ENCODE measurements at regions not wholly inside any gene's neighbourhood (a gene's known extent, or its start where the extent isn't known, plus 50 kb on each side); places are given as distances from the start of the nearest gene placed in this dataset.

DNA sequence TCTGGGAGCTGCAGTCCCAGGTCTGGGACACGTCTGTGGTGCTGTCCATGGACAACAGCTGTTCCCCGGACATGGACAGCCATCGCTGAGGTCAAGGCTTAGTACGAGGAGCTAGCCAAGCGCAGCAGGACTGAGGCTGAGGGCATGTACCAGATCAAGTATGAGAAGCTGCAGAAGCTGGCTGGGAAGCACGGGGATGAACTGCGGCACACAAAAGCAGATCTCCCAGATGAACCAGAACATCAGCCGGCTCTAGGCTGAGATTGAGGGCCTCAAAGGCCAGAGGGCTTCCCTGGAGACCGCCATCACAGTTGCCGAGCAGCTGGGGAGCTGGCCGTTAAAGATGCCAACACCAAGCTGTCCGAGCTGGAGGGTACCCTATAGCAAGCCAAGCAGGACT is 375.3 kb downstream of the SEC23A start:
- no peaks in the 10 kb centered on the region for H3K4me1 ChIP-seq (ENCODE audit: insufficient read depth)
- WGBS (ENCODE audit: low lambda C conversion rate, missing lambda C conversion rate): 89% methylated on average over 12 of the region's 12 CpGs
- TF ChIP-seq EZH2 (IDR thresholded peaks at IDR 0.05; ENCODE audit: borderline replicate concordance) (no peak), EZH2phosphoT487 (IDR thresholded peaks at IDR 0.05; ENCODE audit: low read depth, severe bottlenecking, unreplicated experiment) (no peak)
- TF ChIP-seq, protein P1, sequence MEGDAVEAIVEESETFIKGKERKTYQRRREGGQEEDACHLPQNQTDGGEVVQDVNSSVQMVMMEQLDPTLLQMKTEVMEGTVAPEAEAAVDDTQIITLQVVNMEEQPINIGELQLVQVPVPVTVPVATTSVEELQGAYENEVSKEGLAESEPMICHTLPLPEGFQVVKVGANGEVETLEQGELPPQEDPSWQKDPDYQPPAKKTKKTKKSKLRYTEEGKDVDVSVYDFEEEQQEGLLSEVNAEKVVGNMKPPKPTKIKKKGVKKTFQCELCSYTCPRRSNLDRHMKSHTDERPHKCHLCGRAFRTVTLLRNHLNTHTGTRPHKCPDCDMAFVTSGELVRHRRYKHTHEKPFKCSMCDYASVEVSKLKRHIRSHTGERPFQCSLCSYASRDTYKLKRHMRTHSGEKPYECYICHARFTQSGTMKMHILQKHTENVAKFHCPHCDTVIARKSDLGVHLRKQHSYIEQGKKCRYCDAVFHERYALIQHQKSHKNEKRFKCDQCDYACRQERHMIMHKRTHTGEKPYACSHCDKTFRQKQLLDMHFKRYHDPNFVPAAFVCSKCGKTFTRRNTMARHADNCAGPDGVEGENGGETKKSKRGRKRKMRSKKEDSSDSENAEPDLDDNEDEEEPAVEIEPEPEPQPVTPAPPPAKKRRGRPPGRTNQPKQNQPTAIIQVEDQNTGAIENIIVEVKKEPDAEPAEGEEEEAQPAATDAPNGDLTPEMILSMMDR (IDR thresholded peaks at IDR 0.05; ENCODE audit: poor library complexity): no peak

DNA sequence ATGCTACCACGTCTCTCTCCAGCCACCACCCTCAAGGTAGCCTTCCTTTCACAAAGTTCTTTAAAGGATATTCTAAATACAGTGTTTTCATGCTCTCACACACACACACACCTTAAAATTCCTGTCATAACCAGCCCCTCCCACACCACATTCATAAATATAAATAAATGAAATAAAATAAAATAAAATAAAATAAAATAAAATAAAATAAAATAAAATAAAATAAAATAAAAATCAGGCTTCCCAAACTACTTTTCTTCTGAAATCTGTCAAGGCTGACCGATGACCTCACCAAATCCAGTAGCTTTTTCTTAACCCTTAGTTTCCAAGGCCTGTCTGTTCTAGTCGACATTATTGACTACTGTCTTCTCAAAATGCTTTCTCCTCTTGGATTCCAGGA is 378.4 kb downstream of the SEC23A start:
- no peak overlapping the region for H3K4me3 ChIP-seq
- no peaks in the 10 kb centered on the region for H3K4me1 ChIP-seq (ENCODE audit: insufficient read depth)
- TF ChIP-seq, protein P1 (IDR thresholded peaks at IDR 0.05; ENCODE audit: poor library complexity): no peak
- TF ChIP-seq EZH2phosphoT487 (IDR thresholded peaks at IDR 0.05; ENCODE audit: low read depth, severe bottlenecking, unreplicated experiment) (no peak), EZH2 (IDR thresholded peaks at IDR 0.05; ENCODE audit: borderline replicate concordance) (no peak)
- H4K20me1 ChIP-seq (ENCODE audit: insufficient read depth, poor library complexity, severe bottlenecking): no peaks in the 10 kb centered on the region
- no peaks in the 10 kb centered on the region for H3K27me3 ChIP-seq
- H3K79me2 ChIP-seq: no peaks in the 10 kb centered on the region
- H3K36me3 ChIP-seq (replicated peaks; ENCODE audit: insufficient read depth, low read depth): no peaks in the 10 kb centered on the region
- no peak overlapping the region for H3K4me2 ChIP-seq
- H2AFZ ChIP-seq: no peak overlapping the region
- no peak overlapping the region for H3K27ac ChIP-seq
- H3K9me3 ChIP-seq (ENCODE audit: low read depth): no peaks in the 10 kb centered on the region
- DNase-seq (ENCODE audit: low spot score): no peak
- 83% methylated on average over 3 of the region's 3 CpGs for WGBS (ENCODE audit: low lambda C conversion rate, missing lambda C conversion rate)
- no peaks in the 10 kb centered on the region for H3K9me2 ChIP-seq (replicated peaks; ENCODE audit: insufficient read depth)

More for the DNA sequence above, 375.3 kb downstream of the SEC23A start:
- Histone ChIP-seq H3K36me3 (replicated peaks; ENCODE audit: insufficient read depth, low read depth) (no peaks in the 10 kb centered on the region), H4K20me1 (ENCODE audit: insufficient read depth, poor library complexity, severe bottlenecking) (no peaks in the 10 kb centered on the region), H3K27me3 (no peaks in the 10 kb centered on the region), H3K4me3 (no peak overlapping the region), H3K9me3 (ENCODE audit: low read depth) (no peaks in the 10 kb centered on the region), H2AFZ (no peak overlapping the region), H3K9me2 (replicated peaks; ENCODE audit: insufficient read depth) (no peaks in the 10 kb centered on the region), H3K27ac (no peak overlapping the region), H3K79me2 (no peaks in the 10 kb centered on the region), H3K4me2 (no peak overlapping the region)
- no peak for DNase-seq (ENCODE audit: low spot score)

DNA sequence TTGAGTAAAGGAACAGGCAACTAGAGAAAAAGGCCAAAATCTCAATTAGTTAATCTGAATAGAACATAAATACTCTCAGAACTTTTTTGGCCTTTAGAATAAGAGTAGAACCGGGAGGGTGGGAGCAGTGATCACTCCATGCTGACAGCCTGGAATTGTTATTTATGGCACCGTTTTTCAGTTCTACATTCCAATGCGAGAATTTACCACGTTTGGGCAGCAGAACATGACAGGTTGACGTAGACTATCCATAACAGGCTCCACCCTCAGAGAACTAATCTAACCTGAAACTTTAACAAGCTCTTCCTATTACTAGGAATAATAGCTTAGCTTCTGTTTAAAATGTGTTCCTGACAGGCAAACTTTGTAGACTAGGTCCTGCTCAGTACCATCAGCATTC is 379.1 kb downstream of the SEC23A start:
- no peaks in the 10 kb centered on the region for H3K4me1 ChIP-seq (ENCODE audit: insufficient read depth)
- H3K4me2 ChIP-seq: no peak overlapping the region
- WGBS (ENCODE audit: low lambda C conversion rate, missing lambda C conversion rate): 34% methylated on average over 5 of the region's 5 CpGs
- H3K9me3 ChIP-seq (ENCODE audit: low read depth): no peaks in the 10 kb centered on the region
- H3K27ac ChIP-seq: no peak overlapping the region
- no peak overlapping the region for H2AFZ ChIP-seq
- no peaks in the 10 kb centered on the region for H3K9me2 ChIP-seq (replicated peaks; ENCODE audit: insufficient read depth)
- TF ChIP-seq EZH2 (IDR thresholded peaks at IDR 0.05; ENCODE audit: borderline replicate concordance) (no peak), EZH2phosphoT487 (IDR thresholded peaks at IDR 0.05; ENCODE audit: low read depth, severe bottlenecking, unreplicated experiment) (no peak)
- TF ChIP-seq, protein P1 (IDR thresholded peaks at IDR 0.05; ENCODE audit: poor library complexity): no peak
- no peaks in the 10 kb centered on the region for H3K79me2 ChIP-seq
- H3K4me3 ChIP-seq: no peak overlapping the region
- no peaks in the 10 kb centered on the region for H3K27me3 ChIP-seq
- H4K20me1 ChIP-seq (ENCODE audit: insufficient read depth, poor library complexity, severe bottlenecking): no peaks in the 10 kb centered on the region
- DNase-seq (ENCODE audit: low spot score): no peak
- H3K36me3 ChIP-seq (replicated peaks; ENCODE audit: insufficient read depth, low read depth): no peaks in the 10 kb centered on the region

DNA sequence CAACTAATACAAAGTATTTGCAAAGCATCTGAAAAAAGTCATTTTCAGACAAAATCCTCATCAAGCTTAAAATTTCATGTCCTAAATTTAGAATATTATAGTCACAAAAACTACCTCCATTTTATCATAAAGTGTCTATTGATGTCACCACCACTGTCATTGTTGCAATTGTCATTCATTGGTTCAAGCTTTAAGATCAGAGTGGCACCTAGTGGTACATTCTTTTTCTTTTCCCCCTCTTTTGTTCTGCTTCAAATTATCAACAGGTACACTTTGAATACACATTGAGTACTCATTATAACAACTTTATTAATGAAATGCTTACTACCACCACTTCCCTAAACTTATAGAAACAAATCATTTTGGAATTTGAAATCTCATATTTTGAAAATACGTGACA is 379.8 kb downstream of the SEC23A start:
- no peak for DNase-seq (ENCODE audit: low spot score)
- no peaks in the 10 kb centered on the region for H3K36me3 ChIP-seq (replicated peaks; ENCODE audit: insufficient read depth, low read depth)
- 97% methylated on average over 1 of the region's 1 CpG for WGBS (ENCODE audit: low lambda C conversion rate, missing lambda C conversion rate)
- H3K79me2 ChIP-seq: no peaks in the 10 kb centered on the region
- no peak overlapping the region for H3K27ac ChIP-seq
- no peak overlapping the region for H3K4me2 ChIP-seq
- no peaks in the 10 kb centered on the region for H4K20me1 ChIP-seq (ENCODE audit: insufficient read depth, poor library complexity, severe bottlenecking)
- H3K9me3 ChIP-seq (ENCODE audit: low read depth): no peaks in the 10 kb centered on the region
- no peaks in the 10 kb centered on the region for H3K27me3 ChIP-seq
- no peaks in the 10 kb centered on the region for H3K9me2 ChIP-seq (replicated peaks; ENCODE audit: insufficient read depth)
- no peak overlapping the region for H2AFZ ChIP-seq
- no peak overlapping the region for H3K4me3 ChIP-seq
- no peak for TF ChIP-seq EZH2phosphoT487 (IDR thresholded peaks at IDR 0.05; ENCODE audit: low read depth, severe bottlenecking, unreplicated experiment)
- no peaks in the 10 kb centered on the region for H3K4me1 ChIP-seq (ENCODE audit: insufficient read depth)
